Midbrain (tissue), 1 donor: ENCODE measurements at regions not wholly inside any gene's neighbourhood (a gene's known extent, or its start where the extent isn't known, plus 50 kb on each side); places are given as distances from the start of the nearest gene placed in this dataset.

Source experiments
- DNase-seq: peaks from one replicate; lab custom pipeline; 2025; lab: John Stamatoyannopoulos, UW

DNA sequence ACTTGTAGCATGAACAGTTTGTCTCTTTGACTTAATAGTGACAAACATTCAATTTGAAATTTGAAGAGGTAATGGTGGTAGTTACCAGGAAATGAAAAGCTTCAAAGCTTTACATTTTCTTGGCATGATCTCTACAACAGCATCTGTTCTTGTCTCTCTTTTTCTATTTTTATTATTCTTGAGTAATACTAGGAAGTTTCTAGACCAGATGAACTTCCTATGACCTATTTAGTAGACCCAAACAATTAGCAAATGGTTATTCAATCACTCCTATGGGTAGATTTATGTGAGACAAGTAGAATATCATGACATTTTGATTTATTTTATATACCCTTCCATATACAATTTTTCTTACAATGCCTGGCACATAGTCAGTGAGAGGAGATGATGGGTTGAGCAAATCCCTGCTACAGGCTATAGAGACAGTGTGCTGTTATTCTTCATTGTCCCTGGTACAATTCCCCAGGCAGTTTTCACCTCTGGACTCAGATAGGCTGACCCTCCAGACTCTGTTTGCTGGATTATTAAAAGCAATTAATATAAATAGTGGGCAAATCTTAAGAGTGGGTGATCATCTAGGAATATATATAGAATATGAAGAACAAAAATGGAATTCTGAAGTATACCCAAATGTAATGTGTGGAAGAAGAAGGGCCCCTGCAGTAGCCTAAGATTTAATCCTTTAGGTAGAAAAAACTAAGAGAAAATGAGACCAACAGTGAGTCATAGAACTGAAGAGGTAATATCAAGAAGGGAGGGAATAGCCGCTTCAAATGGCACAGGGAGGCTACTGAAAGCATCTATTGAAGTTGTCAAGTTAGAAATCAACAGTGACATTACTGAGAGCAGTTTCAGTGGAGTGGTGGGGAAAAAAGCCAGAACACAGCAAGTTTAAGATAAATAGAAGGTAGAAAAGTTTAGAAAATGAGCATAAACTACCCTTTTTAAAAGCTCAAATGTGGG, 512.0 kb downstream of the FOXG1 start:
- DNase-seq = no peak

- no peak for DNase-seq
Observed at GRCh38 chr14:29282169-29282568, 515.6 kb downstream of the FOXG1 start.

- DNase-seq = no peak
Observed at GRCh38 chr14:29290441-29290840, 523.9 kb downstream of the FOXG1 start.

- DNase-seq = no peak
Observed at GRCh38 chr14:29299372-29299771, 532.8 kb downstream of the FOXG1 start.

DNA sequence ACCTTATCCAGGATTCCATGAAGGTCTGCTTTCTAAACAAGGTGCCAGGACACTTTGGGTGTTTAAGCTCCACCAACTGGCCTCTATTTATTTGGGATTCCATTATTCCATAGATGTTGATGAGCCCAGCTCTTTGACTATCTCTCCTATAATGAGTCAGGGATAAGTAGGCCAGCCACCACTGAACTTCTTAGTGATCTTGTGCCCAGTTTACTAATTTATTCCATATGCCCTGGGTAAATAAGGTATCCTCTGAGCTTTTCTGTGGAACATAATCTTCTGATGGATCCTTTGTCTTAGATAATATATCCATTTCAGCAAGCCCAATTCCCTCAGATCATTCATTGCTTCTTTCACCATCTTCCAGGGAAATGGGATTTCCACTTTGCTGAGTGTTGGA, 535.0 kb downstream of the FOXG1 start:
- no peak for DNase-seq

DNA sequence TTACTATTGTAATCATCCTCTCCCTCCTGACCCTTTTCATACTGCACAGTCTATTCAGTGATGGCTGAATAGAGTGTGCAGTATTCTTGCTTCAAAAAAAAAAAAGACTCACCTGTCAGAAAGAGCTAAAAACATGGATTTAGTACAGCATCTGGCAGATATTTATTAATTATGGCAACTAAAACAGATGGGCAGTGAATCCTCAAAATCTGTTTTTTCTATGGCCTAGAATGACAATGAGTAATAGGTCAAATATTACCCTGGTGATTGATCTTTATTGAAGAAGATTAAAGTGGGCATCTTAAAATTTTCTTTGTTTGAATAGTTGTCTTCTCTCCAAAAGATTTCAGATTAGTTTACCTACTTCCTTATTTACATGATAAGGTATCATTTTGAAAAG, 543.6 kb downstream of the FOXG1 start:
- no peak for DNase-seq

GRCh38 chr14:29310757-29311156, 544.2 kb downstream of the FOXG1 start:
- DNase-seq = no peak

GRCh38 chr14:29311983-29312382, 545.4 kb downstream of the FOXG1 start:
- no peak for DNase-seq

DNA sequence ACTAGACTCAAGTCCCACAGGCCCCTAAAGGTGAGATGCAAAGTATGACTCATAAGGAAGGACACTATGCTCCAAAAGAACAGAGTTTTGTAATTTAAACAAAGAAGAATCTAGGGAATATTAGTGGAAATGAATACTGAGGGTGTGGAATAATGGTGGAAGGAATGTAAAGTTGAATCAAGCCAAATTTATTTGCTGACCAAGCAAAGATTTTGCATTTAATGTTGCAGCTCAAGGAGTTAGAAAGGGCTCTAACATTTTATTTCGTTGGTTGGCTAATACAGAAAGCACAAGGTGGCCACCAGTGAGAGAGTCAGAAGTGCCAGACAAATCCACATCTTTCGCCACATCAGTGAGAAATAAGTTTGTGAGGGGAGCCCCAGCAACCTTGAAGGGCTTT, 550.3 kb downstream of the FOXG1 start:
- DNase-seq = no peak

GRCh38 chr14:29317423-29317822, 550.8 kb downstream of the FOXG1 start:
- DNase-seq = no peak

- no peak for DNase-seq
Observed at GRCh38 chr14:29320286-29320685, 553.7 kb downstream of the FOXG1 start.

- DNase-seq = no peak
Observed at GRCh38 chr14:29321646-29322045, 555.1 kb downstream of the FOXG1 start.

DNA sequence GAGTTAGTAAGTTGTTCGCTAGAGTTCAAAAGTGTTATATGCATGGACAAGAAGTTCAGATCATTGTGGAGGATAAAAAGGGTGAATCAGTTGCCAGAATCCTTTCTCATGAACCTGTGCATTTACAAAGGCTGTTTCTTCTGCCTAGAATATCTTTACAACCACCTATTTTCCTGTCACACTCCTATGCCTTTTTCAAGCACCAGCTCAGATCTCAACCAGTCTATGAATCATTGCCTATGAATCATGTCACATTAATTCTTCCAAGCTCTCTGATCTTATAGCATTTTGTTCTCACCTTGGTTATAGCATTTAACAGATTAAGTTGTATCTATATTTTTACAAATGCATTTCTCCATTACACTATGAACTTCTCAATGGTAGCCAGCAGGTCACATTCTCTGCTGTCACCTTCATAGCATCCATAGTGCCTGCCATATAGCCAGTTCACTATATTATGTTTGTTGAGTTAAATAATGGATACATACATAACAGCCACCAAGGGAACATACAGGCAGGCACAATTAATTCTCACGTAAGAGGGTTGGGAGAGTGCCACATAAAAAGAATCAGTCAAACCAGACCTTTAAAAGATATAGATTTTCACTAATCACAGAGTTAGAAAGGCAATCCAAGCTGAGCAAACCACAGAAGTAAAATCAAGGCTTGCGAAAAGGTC, 573.0 kb downstream of the FOXG1 start:
- no peak for DNase-seq

DNA sequence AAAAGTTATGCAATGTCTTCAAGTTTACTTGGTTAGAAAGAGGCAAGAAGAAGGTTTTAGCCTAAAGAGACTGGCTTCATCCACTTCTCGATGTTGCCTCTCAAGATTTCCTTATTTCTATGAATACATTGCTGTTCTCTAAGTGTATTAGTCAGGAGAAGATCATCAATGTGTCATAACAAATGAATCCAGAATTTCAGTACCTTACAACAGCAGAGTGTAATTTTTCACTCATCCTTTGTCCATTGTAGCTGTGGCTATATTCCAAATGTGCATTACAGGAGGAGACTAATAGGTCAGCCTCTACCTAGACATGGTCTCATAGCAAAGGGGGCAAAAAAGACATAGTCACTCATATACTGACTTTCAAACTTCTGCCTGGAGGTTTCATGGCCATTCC, 579.1 kb downstream of the PRKD1 start:
- DNase-seq = no peak

DNA sequence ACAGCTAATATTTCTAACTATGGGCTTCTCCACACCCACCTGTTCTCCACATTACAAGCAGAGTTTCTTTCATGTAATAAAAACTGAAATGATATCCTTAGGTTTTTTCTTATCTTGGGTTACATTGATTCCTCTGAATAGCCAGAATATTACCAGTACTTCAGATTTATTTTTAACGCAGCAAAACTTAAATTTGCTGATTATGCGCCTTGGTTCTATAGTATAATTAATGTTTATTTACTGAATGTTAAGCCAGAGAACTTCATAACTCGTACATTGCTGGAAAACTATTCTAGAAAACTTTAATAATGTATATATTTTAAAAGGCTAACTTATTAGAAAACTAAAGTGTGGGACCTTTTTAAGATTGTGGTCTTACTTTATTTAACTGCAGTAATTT, 577.2 kb downstream of the PRKD1 start:
- DNase-seq = no peak

DNA sequence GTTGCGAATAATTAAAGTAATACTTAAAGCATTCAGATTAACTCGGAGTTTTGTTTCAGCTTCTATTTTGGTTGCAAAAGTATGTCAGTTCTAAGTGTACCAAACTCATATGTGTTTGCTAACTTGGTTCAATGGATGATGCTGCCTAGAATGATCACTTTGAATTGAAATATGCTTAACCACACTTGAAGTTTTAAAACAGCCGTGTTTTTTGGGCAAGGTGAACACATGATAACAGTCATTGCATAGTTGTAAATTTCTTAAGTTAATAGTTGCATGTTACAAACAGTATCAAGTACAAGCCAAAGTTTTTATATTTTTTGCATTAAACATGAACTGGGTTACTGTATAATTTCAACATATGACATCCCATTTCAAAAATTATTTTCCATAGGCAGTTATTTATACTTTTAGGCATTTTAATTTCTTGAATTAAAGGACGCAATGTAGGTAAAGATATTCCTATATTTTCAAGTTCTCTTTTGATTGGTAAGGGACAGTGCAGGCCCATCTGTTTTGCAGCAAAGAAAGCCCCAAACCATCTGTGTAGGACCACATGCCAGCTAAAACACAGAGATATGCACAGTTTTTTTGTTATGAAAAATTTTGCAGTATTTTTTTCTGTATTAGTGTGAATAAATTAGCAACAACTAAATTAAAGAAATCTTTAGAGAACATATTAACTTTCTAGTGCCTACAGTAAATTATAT, 575.5 kb downstream of the PRKD1 start:
- no peak for DNase-seq

DNA sequence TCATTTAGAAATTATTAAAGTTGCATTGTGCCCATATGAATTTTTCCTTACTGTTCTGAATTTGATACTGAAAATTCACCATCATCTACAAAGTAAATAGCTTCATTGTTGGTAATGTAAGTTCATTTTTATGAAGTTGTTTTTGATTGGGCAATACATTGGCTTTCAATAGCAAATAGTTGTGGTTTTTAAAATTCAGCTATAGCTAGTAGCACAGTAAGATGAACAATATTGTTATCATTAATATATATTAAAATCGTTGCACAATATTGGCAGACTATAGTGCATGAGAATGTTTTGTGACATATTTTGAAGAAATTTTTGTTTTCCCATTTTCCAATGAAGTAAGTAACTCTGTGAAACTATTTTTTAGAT, 575.0 kb downstream of the PRKD1 start:
- DNase-seq = no peak

GRCh38 chr14:29353513-29353912, 574.1 kb downstream of the PRKD1 start:
- DNase-seq = no peak

- DNase-seq = no peak
Observed at GRCh38 chr14:29354486-29354885, 573.2 kb downstream of the PRKD1 start.

DNA sequence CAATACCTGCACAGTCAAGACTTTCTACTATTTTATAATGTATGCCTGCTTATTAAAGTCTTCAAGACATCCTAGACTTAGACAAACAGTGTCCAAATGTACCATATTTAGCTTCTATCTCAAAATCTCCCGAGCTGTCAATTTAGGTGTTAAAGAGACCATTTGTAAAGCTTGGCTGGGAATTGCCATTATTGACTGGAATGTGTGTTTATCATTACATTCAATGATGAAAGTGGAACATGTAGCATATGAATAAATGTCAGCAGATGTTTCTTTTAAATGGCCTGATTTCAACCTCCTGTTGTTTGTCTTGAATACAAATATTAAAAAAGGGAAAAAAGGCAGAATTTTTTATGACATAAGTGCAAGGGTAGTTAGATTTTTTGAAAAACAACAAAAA, 572.3 kb downstream of the PRKD1 start:
- no peak for DNase-seq

DNA sequence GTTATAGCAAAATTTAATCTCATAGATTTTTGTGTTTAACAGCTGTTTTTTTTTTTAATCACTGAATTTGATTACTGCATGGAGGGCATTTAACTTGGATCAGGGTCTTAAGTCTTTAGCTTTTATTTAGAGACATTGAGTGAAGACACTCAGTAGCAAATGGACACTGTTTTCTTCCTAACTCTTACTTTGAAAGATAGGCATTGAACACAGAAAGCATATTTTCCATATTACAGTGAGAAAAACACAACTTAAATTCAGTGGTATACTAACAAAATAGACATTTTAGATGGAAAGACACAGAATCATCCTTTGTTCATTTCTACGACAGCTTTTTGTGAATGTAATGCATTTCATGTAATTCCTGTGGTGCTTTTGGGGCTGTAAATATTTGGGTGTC, 571.8 kb downstream of the PRKD1 start:
- DNase-seq = no peak

DNA sequence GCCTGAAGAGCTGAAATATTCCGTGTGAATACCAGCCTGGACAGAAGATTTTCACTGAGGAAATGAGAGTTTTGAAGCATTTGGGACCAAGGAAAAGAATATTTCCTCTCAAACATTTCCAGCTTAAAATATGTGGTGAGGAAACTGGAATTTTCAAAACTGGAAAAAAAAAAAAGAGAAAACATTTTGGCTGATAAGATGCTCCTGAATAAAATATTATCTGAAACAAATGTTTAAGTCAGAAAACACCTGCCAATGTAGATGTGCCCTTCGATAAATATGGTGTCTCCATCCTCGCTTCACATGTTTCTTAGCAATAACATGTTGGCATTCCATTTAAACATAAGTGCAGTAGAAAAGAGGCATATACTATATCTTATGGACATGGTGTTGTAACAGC, 567.0 kb downstream of the PRKD1 start:
- DNase-seq = no peak

DNA sequence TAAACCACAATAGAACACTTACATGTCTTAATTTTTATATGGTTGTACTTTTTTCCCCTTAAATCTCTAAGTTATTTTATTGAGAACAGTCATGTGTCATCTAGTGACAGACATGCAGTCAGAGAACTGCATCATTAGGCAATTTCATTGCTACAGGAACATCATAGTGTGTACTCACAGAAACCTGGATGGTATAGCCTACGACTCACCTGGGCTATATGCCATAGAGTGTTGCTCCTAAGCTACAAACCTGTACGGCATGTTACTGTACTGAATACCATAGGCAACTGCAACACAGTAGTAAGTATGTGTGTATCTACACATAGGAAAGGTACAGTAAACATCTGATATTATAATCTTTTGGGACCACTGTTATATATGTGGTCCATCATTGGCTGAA, 557.6 kb downstream of the PRKD1 start:
- no peak for DNase-seq
